22Rv1 (cell line): ENCODE measurements at regions not wholly inside any gene's neighbourhood (a gene's known extent, or its start where the extent isn't known, plus 50 kb on each side); places are given as distances from the start of the nearest gene placed in this dataset.

ENCODE experiments used
- CTCF ChIP-seq: fragments of 450-650 bp; IDR thresholded peaks from 2 replicates; pipeline ENCODE4 v1.5.1; 2017; ENCODE audit warnings: mild to moderate bottlenecking
- ZFX ChIP-seq: fragments of 450-650 bp; IDR thresholded peaks from 2 replicates; pipeline ENCODE4 v1.6.1; 2017; ENCODE audit warnings: antibody characterized with exemption, borderline replicate concordance

- TF ChIP-seq CTCF = no peak
- TF ChIP-seq ZFX = no peak
Observed at GRCh38 chr5:74282490-74282889, 358.0 kb downstream of the ENC1 start.
